Erythroblast (primary cell): ENCODE measurements at regions not wholly inside any gene's neighbourhood (a gene's known extent, or its start where the extent isn't known, plus 50 kb on each side); places are given as distances from the start of the nearest gene placed in this dataset.

Experiments
- GATA1 ChIP-seq: IDR thresholded peaks from 2 replicates; pipeline ENCODE4 v1.6.1; 2011; ENCODE audit warnings: low read depth, mild to moderate bottlenecking, control low read depth, low read length, moderate library complexity
- POLR2A ChIP-seq: IDR thresholded peaks from 2 replicates; pipeline ENCODE4 v1.6.1; 2011; ENCODE audit warnings: mild to moderate bottlenecking, low read length

DNA sequence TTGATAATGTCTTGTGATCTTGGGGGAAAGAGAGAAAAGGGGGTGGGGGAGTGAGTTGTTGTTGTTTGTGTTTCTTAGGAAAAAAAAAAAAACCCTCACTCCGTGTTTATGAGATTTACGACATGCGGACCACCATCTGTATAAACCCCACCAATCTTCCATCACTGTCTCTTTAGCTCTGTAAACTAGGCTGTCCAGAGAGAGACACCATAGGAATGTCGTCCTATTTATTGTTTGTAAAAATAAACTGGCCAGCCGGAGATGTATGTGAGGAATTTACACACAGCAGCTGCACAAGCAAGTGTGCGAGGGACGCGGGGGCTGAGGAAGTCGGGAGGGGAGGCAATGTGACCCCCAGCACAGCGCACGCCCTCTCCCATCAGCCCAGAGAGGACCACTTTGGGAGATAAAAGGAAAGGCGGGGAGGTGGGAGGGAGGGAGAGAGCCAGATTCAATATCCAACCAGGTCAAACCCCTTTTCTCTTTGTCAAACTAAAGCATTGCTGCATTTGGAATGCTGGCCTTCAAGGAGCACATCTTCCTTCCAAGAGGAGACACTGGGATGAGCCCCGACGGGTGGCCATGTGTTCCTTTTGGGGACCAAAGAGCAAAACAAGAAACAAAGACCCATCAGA is 136.2 kb upstream of the SALL1 start:
- TF ChIP-seq POLR2A (no peak), GATA1 (no peak)
